Loucy (cell line): ENCODE measurements at regions not wholly inside any gene's neighbourhood (a gene's known extent, or its start where the extent isn't known, plus 50 kb on each side); places are given as distances from the start of the nearest gene placed in this dataset.

ENCODE experiments used
- H2AFZ ChIP-seq: fragments of 200-600 bp; sonication (generic); 2 replicates; pipeline ENCODE4 v1.6.0; 2016; ENCODE audit warnings: antibody characterized with exemption, mild to moderate bottlenecking, low read length, moderate library complexity
- H3F3A ChIP-seq: fragments of 200-600 bp; 2 replicates; pipeline ENCODE4 v1.6.0; 2016; ENCODE audit warnings: antibody characterized with exemption, low read depth, mild to moderate bottlenecking
- H3K27me3 ChIP-seq: fragments of 200-600 bp; sonication (generic); 2 replicates; pipeline ENCODE4 v1.6.1; 2014; ENCODE audit warnings: low read length, mild to moderate bottlenecking; ENCODE audit not compliant: insufficient read depth, poor library complexity, severe bottlenecking
- H3K36me3 ChIP-seq: fragments of 200-600 bp; sonication (generic); 2 replicates; pipeline ENCODE4 v1.6.1; 2016; ENCODE audit warnings: low read length; ENCODE audit not compliant: insufficient read depth
- H3K4me1 ChIP-seq: fragments of 200-600 bp; sonication (generic); 2 replicates; pipeline ENCODE4 v1.5.1; 2014; ENCODE audit warnings: low read length, mild to moderate bottlenecking; ENCODE audit not compliant: insufficient read depth, poor library complexity, severe bottlenecking
- H3K4me2 ChIP-seq: fragments of 200-600 bp; sonication (generic); 2 replicates; pipeline ENCODE4 v1.6.0; 2014; ENCODE audit warnings: antibody characterized with exemption, low read length, low read depth, mild to moderate bottlenecking; ENCODE audit not compliant: poor library complexity, severe bottlenecking
- H3K4me3 ChIP-seq: fragments of 200-600 bp; sonication (generic); 2 replicates; pipeline ENCODE4 v1.5.1; 2014; ENCODE audit warnings: low read length, mild to moderate bottlenecking, mixed read lengths; ENCODE audit not compliant: poor library complexity, severe bottlenecking
- H3K79me2 ChIP-seq: fragments of 200-600 bp; sonication (generic); 2 replicates; pipeline ENCODE4 v1.6.1; 2014; ENCODE audit warnings: low read length; ENCODE audit not compliant: insufficient read depth
- H3K9ac ChIP-seq: fragments of 200-600 bp; sonication (generic); 2 replicates; pipeline ENCODE4 v1.6.0; 2014; ENCODE audit warnings: mild to moderate bottlenecking, low read depth, low read length, moderate library complexity; ENCODE audit not compliant: poor library complexity, severe bottlenecking
- H3K9me2 ChIP-seq: fragments of 200-600 bp; sonication (generic); replicated peaks from 2 replicates; pipeline ENCODE4 v1.6.1; 2016; ENCODE audit warnings: low read depth, low read length, mixed read lengths
- H3K9me3 ChIP-seq: fragments of 200-600 bp; sonication (generic); 2 replicates; pipeline ENCODE4 v1.6.1; 2014; ENCODE audit warnings: mild to moderate bottlenecking, antibody characterized with exemption, low read length, low read depth; ENCODE audit not compliant: insufficient read depth
- H4K20me1 ChIP-seq: fragments of 200-600 bp; sonication (generic); 2 replicates; pipeline ENCODE4 v1.6.0; 2014; ENCODE audit warnings: antibody characterized with exemption, low read length, mild to moderate bottlenecking; ENCODE audit not compliant: insufficient read depth, poor library complexity, severe bottlenecking
- CTCF ChIP-seq: fragments of 200-600 bp; sonication (generic); conservative IDR thresholded peaks from 2 replicates; pipeline ENCODE4 v1.5.1; 2014; ENCODE audit warnings: mild to moderate bottlenecking, antibody characterized with exemption, low read length
- EZH2phosphoT487 ChIP-seq: fragments of 200-600 bp; IDR thresholded peaks from 2 replicates; pipeline ENCODE4 v1.6.1; 2018; ENCODE audit warnings: antibody characterized with exemption, mild to moderate bottlenecking, moderate library complexity, borderline replicate concordance

GRCh38 chr12:108033090-108033489 lies 96.0 kb upstream of the WSCD2 start:
- H3K4me1 ChIP-seq: no peaks in the 10 kb centered on the region

GRCh38 chr12:108035372-108035771 lies 93.7 kb upstream of the WSCD2 start:
- Histone ChIP-seq H4K20me1 (no peaks in the 10 kb centered on the region), H3K36me3 (no peaks in the 10 kb centered on the region), H3K79me2 (no peaks in the 10 kb centered on the region), H3K27me3 (no peaks in the 10 kb centered on the region), H3K4me1 (no peaks in the 10 kb centered on the region), H3K4me3 (no peak overlapping the region), H3K4me2 (no peak overlapping the region), H3K9me2 (no peaks in the 10 kb centered on the region), H3K9me3 (no peaks in the 10 kb centered on the region), H2AFZ (no peak overlapping the region), H3F3A (no peaks in the 10 kb centered on the region), H3K9ac (no peak overlapping the region)
- TF ChIP-seq EZH2phosphoT487 (no peak), CTCF (no peak)

More at GRCh38 chr12:108033090-108033489, 96.0 kb upstream of the WSCD2 start:
- Histone ChIP-seq H3K4me3 (no peak overlapping the region), H3K4me2 (no peak overlapping the region), H3K79me2 (no peaks in the 10 kb centered on the region), H4K20me1 (no peaks in the 10 kb centered on the region), H3K9me3 (no peaks in the 10 kb centered on the region), H3K9me2 (no peaks in the 10 kb centered on the region), H2AFZ (no peak overlapping the region), H3K27me3 (no peaks in the 10 kb centered on the region), H3F3A (no peaks in the 10 kb centered on the region), H3K36me3 (no peaks in the 10 kb centered on the region), H3K9ac (no peak overlapping the region)
- TF ChIP-seq CTCF (no peak), EZH2phosphoT487 (no peak)

GRCh38 chr12:108037960-108038359 lies 91.1 kb upstream of the WSCD2 start:
- Histone ChIP-seq H2AFZ (no peak overlapping the region), H3K36me3 (no peaks in the 10 kb centered on the region), H3K4me1 (no peaks in the 10 kb centered on the region), H3K9me3 (no peaks in the 10 kb centered on the region), H3K4me2 (no peak overlapping the region), H3K79me2 (no peaks in the 10 kb centered on the region), H4K20me1 (no peaks in the 10 kb centered on the region), H3K27me3 (no peaks in the 10 kb centered on the region), H3K4me3 (no peak overlapping the region), H3F3A (no peaks in the 10 kb centered on the region), H3K9ac (no peak overlapping the region), H3K9me2 (no peaks in the 10 kb centered on the region)
- TF ChIP-seq CTCF (no peak), EZH2phosphoT487 (no peak)
